ENCODE measurements at regions not wholly inside any gene's neighbourhood (a gene's known extent, or its start where the extent isn't known, plus 50 kb on each side); places are given as distances from the start of the nearest gene placed in this dataset.

DNA sequence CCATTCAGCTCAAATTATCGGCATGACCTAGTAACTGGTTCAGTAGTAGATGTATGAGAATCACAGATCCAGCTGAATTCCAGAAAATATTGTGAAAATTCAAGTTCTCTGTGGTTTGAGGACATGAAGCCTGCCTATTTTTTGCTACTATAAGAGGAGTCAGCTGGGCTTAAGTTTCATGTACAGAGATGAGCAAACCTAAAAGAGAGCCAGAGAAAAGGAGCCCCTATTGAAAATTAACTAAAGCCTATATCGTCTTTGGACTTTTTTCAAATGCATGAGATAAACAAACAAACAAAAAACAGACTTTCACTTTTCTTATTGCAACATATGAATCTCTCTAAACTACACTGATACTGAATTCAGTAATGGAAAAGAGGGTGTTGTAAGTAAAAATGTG lies 106.8 kb upstream of the SPRY2 start:
- Histone ChIP-seq H2AFZ (ENCODE audit: low read length) (no peak overlapping the region), H3K27ac (ENCODE audit: low read depth, low read length, poor library complexity, severe bottlenecking) (no peak overlapping the region), H3K36me3 (ENCODE audit: insufficient read depth, low read length) (no peaks in the 10 kb centered on the region), H3K79me2 (ENCODE audit: insufficient read depth, low read depth, low read length) (no peaks in the 10 kb centered on the region), H3K9me3 (ENCODE audit: low read length) (no peaks in the 10 kb centered on the region), H4K20me1 (ENCODE audit: insufficient read depth, low read length) (no peaks in the 10 kb centered on the region), H3K4me1 (ENCODE audit: insufficient read depth, low read length, poor library complexity, severe bottlenecking) (peaks cover 6% of the 10 kb centered on the region), H3K4me2 (ENCODE audit: low read length) (no peak overlapping the region), H3K9me2 (ENCODE audit: insufficient read depth, low read length) (no peaks in the 10 kb centered on the region), H3K4me3 (ENCODE audit: low read depth, low read length, poor library complexity, severe bottlenecking) (no peak overlapping the region)
- ChIA-PET POLR2A (no interaction called here), CTCF (ENCODE audit: unreplicated experiment) (no interaction called here)
- intact Hi-C loops (cut with micrococcal nuclease; ENCODE audit: unreplicated experiment) = no loop called here
- TF ChIP-seq, protein P1, sequence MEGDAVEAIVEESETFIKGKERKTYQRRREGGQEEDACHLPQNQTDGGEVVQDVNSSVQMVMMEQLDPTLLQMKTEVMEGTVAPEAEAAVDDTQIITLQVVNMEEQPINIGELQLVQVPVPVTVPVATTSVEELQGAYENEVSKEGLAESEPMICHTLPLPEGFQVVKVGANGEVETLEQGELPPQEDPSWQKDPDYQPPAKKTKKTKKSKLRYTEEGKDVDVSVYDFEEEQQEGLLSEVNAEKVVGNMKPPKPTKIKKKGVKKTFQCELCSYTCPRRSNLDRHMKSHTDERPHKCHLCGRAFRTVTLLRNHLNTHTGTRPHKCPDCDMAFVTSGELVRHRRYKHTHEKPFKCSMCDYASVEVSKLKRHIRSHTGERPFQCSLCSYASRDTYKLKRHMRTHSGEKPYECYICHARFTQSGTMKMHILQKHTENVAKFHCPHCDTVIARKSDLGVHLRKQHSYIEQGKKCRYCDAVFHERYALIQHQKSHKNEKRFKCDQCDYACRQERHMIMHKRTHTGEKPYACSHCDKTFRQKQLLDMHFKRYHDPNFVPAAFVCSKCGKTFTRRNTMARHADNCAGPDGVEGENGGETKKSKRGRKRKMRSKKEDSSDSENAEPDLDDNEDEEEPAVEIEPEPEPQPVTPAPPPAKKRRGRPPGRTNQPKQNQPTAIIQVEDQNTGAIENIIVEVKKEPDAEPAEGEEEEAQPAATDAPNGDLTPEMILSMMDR (conservative IDR thresholded peaks at IDR 0.05; ENCODE audit: low read length) = no peak
- TF ChIP-seq EZH2phosphoT487 (IDR thresholded peaks at IDR 0.05; ENCODE audit: borderline replicate concordance, low read depth, low read length) = no peak
- DNase-seq (ENCODE audit: low spot score) = no peak
- no TSS peak for BruUV-seq (replicated peaks)

DNA sequence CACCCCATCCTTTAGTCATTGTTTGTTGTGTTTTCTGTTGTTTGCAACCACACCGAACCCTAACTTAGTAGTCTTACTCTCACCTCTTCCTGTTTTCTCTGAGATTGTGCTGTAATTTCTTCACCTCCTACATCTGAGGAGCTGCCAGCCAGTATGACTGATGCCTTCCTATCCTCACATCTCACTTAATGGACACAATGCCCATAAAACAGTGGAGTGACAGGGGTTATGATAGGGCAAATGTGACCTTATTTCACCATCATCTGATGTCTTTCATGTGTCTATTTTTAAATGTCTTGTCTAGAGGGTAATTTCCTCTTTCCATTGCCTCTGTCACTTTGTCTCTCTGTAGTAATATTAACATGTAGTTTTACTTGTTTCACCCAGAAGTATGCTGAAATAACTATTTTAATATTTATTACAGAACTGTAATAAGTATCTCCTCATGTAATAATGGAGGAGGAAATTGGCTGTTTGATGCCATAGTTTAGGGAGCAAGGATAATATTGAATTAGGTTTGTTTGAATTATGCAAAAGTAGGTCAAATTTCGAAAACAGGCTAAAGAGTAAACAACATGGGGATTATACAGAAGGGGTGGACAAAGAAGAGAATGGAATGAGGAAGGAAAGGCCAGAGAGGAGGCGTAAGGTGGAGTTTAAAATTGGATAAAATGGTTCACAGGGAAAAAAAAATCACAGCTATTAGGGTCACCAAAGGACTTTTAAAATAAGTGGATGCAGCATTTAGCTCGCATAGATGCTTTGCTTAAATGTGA lies 103.5 kb upstream of the SPRY2 start:
- H2AFZ ChIP-seq (ENCODE audit: low read length) = no peak overlapping the region
- H3K9me3 ChIP-seq (ENCODE audit: low read length) = no peaks in the 10 kb centered on the region
- H3K4me3 ChIP-seq (ENCODE audit: low read depth, low read length, poor library complexity, severe bottlenecking) = no peak overlapping the region
- intact Hi-C loops (cut with micrococcal nuclease; ENCODE audit: unreplicated experiment) = no loop called here
- no peaks in the 10 kb centered on the region for H3K79me2 ChIP-seq (ENCODE audit: insufficient read depth, low read depth, low read length)
- no peaks in the 10 kb centered on the region for H4K20me1 ChIP-seq (ENCODE audit: insufficient read depth, low read length)
- CTCF ChIA-PET (ENCODE audit: unreplicated experiment) = no interaction called here
- H3K9me2 ChIP-seq (ENCODE audit: insufficient read depth, low read length) = no peaks in the 10 kb centered on the region
- no peaks in the 10 kb centered on the region for H3K4me1 ChIP-seq (ENCODE audit: insufficient read depth, low read length, poor library complexity, severe bottlenecking)
- peak overlapping the region; percentile 3; the same call in 1 of the 2 replicates for H3K4me2 ChIP-seq (ENCODE audit: low read length)
- DNase-seq (ENCODE audit: low spot score) = no peak
- H3K27ac ChIP-seq (ENCODE audit: low read depth, low read length, poor library complexity, severe bottlenecking) = no peak overlapping the region
- TF ChIP-seq EZH2phosphoT487 (IDR thresholded peaks at IDR 0.05; ENCODE audit: borderline replicate concordance, low read depth, low read length) = no peak
- TF ChIP-seq, protein P1 (conservative IDR thresholded peaks at IDR 0.05; ENCODE audit: low read length) = no peak
- no TSS peak for BruUV-seq (replicated peaks)
- POLR2A ChIA-PET = no interaction called here
- H3K36me3 ChIP-seq (ENCODE audit: insufficient read depth, low read length) = no peaks in the 10 kb centered on the region

DNA sequence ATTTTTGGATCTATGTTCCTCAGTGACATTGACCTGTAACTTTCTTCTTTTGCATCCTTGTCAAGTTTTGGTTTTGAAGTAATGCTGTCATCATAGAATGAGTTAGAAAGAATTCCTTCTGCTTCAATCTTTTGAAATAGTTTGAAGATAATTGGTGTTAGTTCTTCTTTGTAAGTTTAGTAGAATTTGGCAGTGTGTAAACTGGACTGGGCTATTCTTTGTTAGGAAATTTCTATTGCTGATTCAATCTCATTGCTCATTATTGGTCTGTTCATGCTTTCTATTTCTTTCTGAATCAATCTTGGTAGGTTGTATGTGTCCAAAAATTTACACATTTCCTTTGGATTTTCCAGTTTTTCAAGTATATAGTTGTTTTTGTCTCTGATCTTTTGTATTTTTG lies 101.7 kb upstream of the SPRY2 start:
- Histone ChIP-seq H3K4me1 (ENCODE audit: insufficient read depth, low read length, poor library complexity, severe bottlenecking) (no peaks in the 10 kb centered on the region), H2AFZ (ENCODE audit: low read length) (no peak overlapping the region), H3K9me2 (ENCODE audit: insufficient read depth, low read length) (no peaks in the 10 kb centered on the region), H3K79me2 (ENCODE audit: insufficient read depth, low read depth, low read length) (no peaks in the 10 kb centered on the region), H3K4me3 (ENCODE audit: low read depth, low read length, poor library complexity, severe bottlenecking) (no peak overlapping the region), H3K27ac (ENCODE audit: low read depth, low read length, poor library complexity, severe bottlenecking) (no peak overlapping the region), H3K4me2 (ENCODE audit: low read length) (no peak overlapping the region), H4K20me1 (ENCODE audit: insufficient read depth, low read length) (no peaks in the 10 kb centered on the region), H3K9me3 (ENCODE audit: low read length) (no peaks in the 10 kb centered on the region), H3K36me3 (ENCODE audit: insufficient read depth, low read length) (no peaks in the 10 kb centered on the region)
- no TSS peak for BruUV-seq (replicated peaks)
- no peak for TF ChIP-seq EZH2phosphoT487 (IDR thresholded peaks at IDR 0.05; ENCODE audit: borderline replicate concordance, low read depth, low read length)
- TF ChIP-seq, protein P1 (conservative IDR thresholded peaks at IDR 0.05; ENCODE audit: low read length) = no peak
- POLR2A ChIA-PET = interaction anchor here (0.7 kb wide), 1 partner anchor 42 kb away, joined by 4 read pairs; no protein-coding TSS in a partner anchor
- intact Hi-C loops (cut with micrococcal nuclease; ENCODE audit: unreplicated experiment) = no loop called here
- no peak for DNase-seq (ENCODE audit: low spot score)
- CTCF ChIA-PET (ENCODE audit: unreplicated experiment) = no interaction called here
